Stimulated activated CD4-positive, alpha-beta T cell treated with anti-CD3 and anti-CD28 coated beads, Interleukin-1b, Interleukin-23, amount 100 ng/mL, for 48 hours (primary cell): ENCODE measurements at regions not wholly inside any gene's neighbourhood (a gene's known extent, or its start where the extent isn't known, plus 50 kb on each side); places are given as distances from the start of the nearest gene placed in this dataset.

ENCODE experiments used
- DNase-seq: peaks from one replicate; pipeline ENCODE4 v3.0.0-alpha.2; 2020

- DNase-seq, result no peak
Measured at GRCh38 chr16:7090628-7091115, 242.0 kb upstream of the RBFOX1 start.

DNA sequence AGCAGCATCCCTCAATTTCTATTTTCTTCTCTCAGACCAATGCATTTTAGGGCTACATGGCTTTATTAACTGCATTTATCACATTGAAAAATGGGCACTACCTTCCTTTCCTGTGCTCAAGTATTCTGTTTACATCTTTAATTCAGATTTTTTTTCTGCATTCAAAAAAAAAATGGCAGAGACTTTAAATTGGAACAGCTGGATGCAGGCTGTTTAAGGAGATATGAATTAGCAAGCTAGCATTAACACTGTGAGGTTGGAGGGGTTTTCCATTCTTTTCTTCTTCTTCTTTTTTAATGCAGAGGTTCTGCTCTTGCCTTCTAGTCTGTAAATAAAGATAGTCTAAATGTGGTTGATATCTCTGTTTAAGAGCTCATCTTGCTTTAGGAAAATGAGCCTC lies 242.9 kb upstream of the RBFOX1 start:
- DNase-seq, result no peak

DNA sequence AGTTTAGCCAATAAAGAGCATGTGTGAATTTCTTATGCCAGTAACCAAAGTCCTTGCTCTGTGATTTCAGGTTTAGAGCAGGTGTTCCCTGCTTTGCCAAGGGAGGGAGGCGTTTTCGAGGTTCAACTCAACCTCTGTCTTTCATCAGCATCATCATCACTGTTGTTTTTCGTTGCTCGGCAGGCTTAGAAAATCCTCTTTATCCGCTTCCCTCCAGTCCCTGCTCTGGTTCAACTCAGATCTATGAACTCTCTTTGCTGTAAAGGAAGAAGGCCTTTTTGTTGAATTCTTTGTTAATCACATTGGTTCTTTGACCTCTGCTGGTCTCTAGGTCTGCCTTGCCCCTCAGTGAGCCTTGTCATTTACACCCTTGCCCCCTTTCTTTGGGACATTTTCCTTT lies 243.9 kb upstream of the RBFOX1 start:
- no peak for DNase-seq

GRCh38 chr16:7086822-7087616 lies 245.6 kb upstream of the RBFOX1 start:
- DNase-seq, result no peak

GRCh38 chr16:7085776-7086175 lies 246.9 kb upstream of the RBFOX1 start:
- DNase-seq, result no peak

GRCh38 chr16:7083096-7083495 lies 249.5 kb upstream of the RBFOX1 start:
- DNase-seq, result no peak

DNA sequence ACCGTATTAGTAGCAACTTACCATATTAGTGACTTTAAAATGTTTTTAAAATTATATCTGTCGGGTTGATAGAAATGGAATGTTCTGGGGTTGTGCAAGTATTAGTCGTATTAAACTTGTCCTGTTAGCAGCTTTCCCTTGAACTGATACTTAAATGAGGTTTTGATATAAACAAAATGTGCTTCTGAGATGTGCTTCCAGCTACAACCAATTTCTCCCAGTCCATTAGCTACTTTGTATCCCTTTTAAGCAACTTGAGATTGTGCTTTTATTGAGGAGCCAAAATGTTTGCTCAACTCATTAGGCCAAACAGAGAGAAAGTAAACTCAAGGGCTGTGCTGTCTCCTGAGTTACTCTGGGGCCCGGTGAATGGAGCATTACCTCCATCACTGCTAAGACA lies 255.0 kb upstream of the RBFOX1 start:
- DNase-seq, result no peak

GRCh38 chr16:7074715-7075114 lies 257.9 kb upstream of the RBFOX1 start:
- DNase-seq, result no peak

DNA sequence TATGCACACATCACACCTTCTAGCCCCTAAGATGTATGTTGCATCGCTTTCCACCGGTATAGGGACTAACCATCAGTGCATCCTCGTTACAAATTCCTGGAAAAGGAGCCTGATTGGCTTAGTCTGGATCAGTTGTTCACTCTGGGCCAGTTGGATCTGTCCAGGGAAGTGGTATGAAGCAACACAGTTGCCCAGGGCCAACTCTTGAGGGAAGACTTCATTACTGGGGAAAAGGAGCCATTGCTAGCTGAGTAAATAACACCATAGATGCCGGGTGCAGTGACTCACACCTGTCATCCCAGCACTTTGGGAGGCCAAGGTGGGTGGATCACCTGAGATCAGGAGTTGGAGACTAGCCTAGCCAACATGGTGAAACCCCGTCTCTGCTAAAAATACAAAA lies 275.2 kb upstream of the RBFOX1 start:
- DNase-seq, result no peak

DNA sequence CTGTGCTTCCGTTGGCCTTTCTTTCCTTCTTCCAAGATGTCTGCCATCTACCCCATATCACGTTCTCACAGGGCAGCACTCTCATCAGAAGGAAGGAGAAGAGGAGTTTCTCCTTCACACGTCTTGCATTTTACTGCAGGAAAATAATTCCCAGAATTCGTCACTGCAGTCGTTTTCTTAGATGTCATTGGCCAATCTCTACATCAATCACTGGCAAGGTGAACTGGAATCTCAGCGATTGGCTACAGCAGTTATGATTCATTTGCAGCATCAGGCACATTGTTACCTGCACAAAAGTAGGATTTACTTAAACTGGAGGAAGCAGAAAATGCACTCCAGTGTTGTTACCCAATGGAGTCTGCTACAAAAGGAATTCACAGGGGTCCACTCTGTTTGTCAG lies 277.2 kb upstream of the RBFOX1 start:
- no peak for DNase-seq

DNA sequence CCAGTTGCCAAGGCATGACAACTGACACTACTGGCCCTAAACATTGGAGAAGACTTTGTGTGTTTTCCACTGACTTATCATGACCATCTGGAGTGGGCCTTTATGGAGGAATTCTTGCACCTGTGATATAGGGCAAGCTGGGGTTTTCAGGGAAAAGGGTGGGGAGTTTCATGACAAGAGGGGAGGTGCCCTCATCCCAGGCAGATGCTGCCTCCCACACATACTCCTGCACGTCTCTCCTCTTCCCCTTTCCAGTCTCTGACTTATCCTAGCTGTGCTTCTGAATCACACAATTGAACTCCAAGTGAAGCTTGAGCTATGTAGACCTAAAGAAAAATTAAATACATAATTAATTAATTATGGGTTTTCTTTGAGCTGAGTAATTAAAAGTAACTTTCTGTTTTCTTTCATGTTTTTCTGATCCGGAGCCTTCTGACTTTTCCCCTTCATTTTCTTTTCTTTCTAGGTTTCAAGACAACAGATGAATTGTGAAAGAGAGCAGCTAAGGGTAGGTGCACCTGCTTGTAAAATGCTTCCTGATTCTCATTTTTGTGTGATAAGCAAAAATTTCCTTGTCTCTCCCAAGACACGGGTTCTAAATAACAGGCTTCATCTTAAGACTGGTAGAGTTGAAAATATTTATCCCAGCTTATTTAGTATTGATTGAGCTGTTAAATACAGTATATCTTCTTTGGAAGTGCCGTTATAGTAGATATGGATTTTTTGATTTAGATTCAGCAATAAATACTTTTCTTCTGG lies 280.9 kb upstream of the RBFOX1 start:
- DNase-seq, result no peak

DNA sequence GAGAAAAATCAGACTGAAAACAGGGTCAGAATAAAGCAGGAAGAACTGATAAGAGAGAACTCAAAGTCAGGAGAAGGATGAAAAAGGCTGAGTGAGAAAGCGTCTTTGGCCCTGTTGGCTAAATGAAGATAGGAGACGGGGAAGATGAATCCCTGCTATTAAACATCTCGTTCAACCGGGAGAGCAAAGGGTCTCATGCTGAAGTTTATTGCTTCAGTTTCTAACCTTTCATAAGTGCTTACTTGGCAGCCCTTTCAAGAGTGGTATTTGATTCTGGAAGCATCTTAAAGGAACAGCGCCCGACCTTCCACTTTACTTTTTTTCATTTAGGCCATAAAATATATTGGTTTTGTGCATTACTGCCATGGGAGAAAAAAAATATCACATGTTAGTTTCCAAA lies 288.3 kb upstream of the RBFOX1 start:
- no peak for DNase-seq

GRCh38 chr16:7038475-7038874 lies 294.2 kb upstream of the RBFOX1 start:
- DNase-seq, result no peak

DNA sequence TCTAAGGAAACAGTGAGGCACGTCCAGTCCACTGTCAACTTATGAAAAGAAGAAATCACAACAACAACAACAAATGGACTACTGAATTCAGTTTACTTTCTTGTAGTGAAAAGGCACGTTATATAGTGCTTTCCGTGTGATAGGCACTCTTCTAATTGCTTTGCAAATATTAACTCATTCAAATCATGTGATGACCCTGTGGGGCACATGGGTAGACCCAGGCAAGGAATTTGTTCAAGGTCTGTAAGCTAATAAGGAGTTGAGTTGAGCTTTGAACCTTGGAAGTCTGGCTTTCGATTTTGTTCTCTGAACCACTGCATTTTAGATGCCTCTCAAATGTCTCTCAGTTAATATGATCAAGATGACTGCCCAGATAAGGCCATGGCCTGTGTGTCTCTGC lies 295.1 kb upstream of the RBFOX1 start:
- no peak for DNase-seq

DNA sequence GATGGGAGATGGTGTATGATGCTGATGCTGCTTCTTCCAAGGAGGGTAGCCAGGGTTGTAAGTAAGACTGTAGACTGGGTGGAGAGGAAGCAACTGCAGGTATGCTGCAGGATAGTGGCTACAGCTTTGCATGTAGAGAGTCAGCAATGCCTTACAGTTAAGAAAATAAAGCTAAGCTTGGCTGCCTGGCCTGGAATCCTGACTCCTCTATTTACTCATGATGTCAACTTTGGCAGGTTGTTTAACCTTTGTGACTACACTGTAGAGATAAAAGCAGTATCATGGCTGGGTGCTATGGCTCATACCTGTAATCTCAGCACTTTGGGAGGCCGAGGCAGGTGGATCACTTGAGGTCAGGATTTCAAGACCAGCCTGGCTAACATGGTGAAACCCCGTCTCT lies 301.6 kb upstream of the RBFOX1 start:
- no peak for DNase-seq

DNA sequence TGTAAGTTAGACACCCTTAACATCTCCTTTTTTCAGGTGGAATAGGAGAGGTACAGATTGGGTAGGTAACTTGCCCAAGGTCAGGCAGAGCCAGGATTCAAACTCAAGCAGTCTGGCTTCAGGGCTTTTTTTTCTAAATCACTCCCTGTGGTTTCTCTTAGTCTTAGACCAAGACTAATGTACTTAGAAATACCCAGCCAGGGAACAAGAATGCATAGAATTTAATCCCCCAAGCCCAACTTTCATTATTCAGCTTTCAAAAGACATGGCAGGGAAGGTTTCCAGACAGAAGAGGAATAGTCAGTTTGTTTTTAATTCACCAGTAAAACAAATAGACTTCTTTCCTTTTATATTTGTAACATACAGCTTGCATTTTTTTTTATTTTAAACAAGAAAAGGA lies 305.2 kb upstream of the RBFOX1 start:
- DNase-seq, result no peak

- DNase-seq, result no peak
Measured at GRCh38 chr16:7026639-7027038, 306.0 kb upstream of the RBFOX1 start.

- peak; percentile 39 for DNase-seq
Measured at GRCh38 chr16:7025616-7026190, 306.9 kb upstream of the RBFOX1 start.

DNA sequence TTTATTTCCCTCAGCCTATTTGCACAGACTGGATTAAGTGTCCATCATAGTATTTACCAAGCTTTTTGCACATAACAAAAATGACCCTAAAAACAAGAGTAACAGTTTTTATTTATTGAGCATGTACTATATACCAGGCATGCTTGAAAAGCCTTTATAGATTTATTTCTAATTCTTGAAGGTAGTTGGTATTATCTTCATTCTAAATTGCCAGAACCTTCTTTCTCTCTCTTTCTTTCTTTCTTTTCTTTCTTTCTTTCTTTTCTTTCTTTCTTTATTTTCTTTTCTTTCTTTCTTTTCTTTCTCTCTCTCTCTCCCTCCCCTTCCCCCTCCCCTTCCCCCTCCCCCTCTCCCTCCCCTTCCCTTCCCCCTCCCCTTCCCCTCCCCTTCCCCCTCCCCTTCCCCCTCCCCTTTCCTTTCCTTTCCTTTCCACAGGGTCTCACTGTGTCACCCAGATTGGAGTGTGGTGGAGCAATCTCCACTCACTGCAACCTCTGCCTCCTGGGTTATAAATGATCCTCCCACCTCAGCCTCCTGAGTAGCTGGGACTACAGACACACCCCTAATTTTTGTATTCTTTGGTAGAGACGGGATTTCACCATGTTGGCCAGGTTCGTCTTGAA lies 310.9 kb upstream of the RBFOX1 start:
- DNase-seq, result no peak

GRCh38 chr16:7017006-7017662 lies 315.5 kb upstream of the RBFOX1 start:
- no peak for DNase-seq

DNA sequence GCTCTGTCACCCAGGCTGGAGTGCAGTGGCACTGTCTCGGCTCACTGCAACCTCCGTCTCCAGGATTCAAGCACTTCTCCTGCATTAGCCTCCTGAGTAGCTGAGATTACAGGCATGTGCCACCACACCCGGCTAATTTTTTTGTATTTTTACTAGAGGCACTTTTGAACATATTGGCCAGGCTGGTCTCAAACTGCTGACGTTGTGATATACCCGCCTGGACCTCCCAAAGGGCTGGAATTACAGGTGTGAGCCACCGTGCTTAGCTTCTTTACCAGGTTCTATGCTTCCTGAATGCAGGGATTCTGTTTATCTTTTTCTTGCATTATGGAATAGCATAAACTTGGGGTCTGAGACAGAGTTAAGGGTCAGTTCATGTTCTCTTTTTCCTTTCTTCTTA lies 317.9 kb upstream of the RBFOX1 start:
- no peak for DNase-seq

DNA sequence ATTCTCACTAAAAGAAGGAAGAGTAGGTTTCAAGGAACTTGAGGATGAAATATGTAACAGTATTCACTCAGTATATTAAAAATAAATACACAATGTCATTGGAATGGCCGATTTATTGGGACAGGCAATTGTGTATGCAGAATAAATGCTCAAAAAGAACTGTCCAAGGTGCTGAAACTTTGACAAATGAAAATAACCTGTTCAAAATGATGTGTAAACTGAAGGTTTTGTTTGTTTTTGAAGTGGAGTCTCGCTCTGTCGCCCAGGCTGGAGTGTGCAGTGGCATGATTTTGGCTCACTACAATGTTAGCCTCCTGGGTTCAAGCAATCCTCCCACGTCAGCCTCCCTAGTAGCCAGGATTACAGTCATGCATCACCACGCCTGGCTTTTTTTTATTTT lies 318.7 kb upstream of the RBFOX1 start:
- DNase-seq, result no peak

DNA sequence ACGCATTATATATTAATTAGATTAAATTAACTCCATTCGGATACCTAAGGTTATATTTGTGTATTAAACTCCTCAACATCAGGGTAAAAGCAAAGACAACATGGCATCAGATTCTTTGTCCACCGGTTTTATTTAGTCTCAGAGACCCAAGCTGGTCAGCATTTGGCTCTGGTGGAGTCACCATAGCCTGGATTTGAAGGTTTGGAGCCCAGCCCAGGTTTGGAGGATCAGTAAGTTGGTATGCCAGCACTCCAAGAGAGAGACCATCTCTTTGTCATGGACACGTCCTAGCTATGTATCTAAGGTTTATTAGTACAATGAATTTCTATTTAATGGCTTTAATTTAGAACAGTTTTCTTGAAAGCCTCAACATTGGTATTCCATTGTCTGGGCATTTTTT lies 328.4 kb upstream of the RBFOX1 start:
- no peak for DNase-seq
